GM21360 (cell line): ENCODE measurements at regions not wholly inside any gene's neighbourhood (a gene's known extent, or its start where the extent isn't known, plus 50 kb on each side); places are given as distances from the start of the nearest gene placed in this dataset.

ENCODE experiments used
- ATAC-seq: cut with Tn5 transposase; IDR thresholded peaks from one replicate; pipeline ENCODE4 v1.9.1; 2021; ENCODE audit warnings: mild to moderate bottlenecking, moderate library complexity; ENCODE audit not compliant: unreplicated experiment

GRCh38 chr16:26189536-26189935 lies 497.8 kb downstream of the HS3ST4 start:
- ATAC-seq = no peak

GRCh38 chr16:26194526-26194925 lies 502.8 kb downstream of the HS3ST4 start:
- ATAC-seq = no peak

DNA sequence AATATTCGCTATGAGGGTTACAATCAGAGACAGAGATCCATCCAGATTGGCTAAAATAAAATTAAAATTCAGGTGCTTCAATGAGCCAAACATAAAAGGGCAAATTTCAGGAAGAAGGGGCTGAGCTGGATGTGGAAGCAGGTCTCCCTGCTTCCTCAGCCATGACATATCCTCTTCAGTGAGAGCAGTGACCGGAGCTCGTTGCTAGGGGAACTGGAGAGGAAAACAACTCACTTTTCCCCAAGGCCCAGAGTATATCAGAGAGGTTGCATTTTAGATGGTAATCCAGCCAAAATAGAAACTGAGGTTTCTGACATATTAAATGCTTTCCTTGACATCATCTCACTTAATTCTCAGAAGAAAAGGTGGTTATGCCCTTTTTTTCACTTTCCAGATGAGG lies 503.5 kb downstream of the HS3ST4 start:
- no peak for ATAC-seq

- ATAC-seq = no peak
Measured at GRCh38 chr16:26196310-26196709, 504.6 kb downstream of the HS3ST4 start.

- no peak for ATAC-seq
Measured at GRCh38 chr16:26196802-26197201, 505.0 kb downstream of the HS3ST4 start.

DNA sequence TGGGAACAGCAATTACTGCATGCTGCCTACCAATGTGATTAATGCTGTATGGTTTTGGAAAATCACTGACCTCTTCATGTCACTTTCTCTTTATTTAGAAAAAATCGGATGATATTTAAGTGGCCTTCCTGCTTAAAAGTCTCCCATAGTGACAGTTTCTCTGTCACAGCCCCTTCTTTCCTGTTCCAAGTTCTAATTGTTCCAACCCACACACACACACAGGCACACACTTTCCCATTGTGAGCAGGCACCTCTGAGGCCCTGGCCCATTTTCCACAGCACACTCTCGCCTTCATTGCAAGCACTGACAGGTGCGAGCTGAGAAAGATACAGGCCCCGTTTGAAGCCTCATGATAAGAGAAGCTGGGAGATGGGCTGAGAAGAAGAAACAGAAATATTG lies 505.9 kb downstream of the HS3ST4 start:
- ATAC-seq = no peak

GRCh38 chr16:26198221-26198620 lies 506.5 kb downstream of the HS3ST4 start:
- ATAC-seq = no peak

- no peak for ATAC-seq
Measured at GRCh38 chr16:26204138-26204537, 512.4 kb downstream of the HS3ST4 start.

DNA sequence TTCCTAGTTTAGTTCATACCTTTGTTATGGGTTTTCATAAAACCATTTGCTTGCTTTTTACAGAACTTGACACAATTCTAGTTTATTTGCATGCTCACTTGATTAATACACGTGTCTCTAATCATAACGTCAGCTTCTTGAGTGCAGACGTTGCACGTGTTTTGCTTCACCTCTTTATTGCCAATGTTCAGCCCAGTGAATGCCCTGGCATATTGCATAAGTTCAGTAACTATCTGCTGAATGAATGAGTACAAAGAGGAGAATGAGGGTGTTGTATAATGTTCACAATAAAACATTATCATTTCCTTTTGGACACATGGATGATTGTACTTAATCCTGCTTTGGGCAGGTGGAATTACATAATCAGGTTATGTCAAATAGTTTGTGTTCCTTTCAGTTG lies 519.8 kb downstream of the HS3ST4 start:
- ATAC-seq = no peak

GRCh38 chr16:26212599-26212998 lies 520.8 kb downstream of the HS3ST4 start:
- no peak for ATAC-seq

DNA sequence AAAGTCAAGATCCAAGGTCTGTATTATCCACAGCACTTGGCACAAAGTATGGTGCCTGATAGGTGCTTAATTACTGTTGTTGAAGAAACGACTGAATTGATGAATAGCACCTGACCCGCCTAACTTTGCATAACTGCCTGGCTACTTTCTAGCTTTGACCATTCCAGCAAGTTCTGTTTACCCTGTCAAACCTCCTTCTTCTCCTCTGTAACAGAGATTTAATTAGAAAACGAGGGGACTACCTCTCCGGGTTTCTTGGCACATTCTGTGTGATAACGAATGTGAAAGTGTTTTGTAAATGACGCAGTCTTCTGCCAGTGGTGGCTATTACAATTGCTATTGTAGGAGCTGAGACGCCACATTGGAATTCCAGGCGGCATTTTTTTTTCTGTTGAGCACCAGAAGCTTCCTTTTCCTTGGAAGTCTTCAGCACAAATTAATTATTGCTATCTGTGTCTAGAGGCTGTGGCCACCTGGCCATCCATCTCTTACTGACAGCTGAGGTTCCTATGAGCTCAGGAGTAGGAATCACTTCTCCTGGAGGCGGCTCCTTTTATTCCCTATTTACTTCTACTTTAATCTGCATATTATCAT lies 522.9 kb downstream of the HS3ST4 start:
- no peak for ATAC-seq

DNA sequence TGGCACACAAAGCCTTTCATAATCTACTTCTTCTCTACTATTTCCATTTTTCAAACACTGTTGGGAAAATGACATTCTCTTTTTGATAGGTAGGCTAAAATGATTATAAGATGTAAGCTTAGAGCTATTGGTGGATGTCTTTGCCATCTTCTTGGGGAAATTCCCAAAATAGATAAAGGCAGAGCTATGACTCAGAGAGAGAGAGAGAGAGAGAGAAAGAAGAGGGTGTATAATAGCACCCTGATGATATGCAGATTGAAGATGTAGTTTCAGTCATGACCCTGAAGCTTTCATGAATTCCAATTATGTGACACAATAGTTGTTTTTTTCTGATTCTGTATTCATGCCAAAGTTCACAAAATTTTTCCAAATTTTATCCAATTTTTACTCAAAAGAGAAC lies 529.1 kb downstream of the HS3ST4 start:
- no peak for ATAC-seq

DNA sequence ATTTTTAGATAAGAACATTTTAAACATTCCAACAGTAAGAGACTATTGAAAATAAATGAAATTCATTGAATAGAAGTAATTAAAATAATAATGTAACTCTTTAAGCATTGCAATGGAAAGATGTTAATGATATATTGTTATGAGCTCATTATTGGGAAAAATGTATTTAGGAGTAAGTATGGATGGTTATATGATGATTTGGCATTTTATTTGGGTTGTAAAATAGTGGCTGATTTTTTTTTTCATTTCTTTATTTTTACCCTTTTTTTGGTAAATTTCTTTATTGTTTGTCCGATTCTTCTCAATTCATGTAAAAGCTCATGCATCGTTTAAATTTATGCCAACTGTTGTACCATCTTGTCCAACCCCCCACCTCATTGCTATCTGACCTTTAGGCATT lies 539.9 kb downstream of the HS3ST4 start:
- no peak for ATAC-seq

DNA sequence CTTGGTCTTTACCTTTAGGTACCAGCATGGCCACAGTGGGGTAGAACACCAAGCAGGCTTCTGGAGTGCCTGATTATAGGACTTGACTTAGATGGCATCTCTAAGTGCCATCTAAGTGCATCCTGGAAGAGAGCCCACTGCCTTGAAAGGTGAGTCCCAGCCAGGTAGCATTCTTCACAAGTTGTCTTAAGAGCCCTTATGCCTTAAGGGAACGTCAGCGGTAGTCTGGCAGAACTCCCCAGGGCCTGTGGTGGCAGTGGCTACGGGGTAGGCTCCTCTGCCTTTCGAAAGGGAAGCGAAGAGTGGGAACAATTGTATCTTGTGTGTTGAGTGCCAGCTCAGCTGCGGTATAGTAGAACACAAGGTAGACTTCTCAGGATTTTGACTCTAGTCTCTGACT lies 549.0 kb downstream of the HS3ST4 start:
- ATAC-seq = no peak

- ATAC-seq = no peak
Measured at GRCh38 chr16:26247063-26247462, 555.3 kb downstream of the HS3ST4 start.

DNA sequence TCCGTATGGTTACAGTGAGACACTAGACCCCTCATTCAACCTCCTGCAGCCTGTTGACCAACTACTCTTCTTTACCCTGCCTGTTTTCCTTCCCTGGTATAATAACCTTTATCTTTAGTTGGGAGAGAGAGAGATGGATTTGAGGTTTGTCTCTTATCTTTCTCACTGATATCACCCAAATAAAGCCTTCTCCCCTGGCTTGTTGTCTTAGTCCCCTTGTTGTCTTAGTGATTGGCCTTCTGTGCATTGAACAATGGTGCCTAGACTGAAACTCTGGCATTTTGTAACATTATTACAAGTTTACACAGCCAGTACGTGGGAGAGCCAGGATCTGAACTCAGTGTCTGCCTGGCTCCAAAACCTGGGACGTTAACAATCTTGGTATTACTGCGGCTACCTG lies 560.8 kb downstream of the HS3ST4 start:
- no peak for ATAC-seq

DNA sequence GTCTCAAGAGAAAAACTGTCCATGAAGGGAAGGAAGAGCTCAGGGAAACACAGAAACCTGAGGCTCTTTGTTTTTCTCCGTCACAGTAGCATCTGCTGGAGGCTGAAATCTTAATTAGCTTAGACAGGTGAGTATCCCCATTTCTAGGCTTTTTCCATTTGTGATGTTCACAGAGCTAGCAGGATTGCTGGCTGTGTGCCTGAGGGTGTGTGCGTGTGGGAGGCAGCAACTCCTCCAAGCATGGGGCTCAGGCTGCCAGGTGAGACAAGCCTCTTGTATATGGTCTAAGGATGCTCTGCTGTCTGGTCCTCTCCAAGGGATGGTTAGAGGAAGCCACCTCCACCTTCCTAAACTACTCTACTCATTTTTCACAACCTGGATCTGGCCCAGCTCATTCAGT lies 569.9 kb downstream of the HS3ST4 start:
- no peak for ATAC-seq

DNA sequence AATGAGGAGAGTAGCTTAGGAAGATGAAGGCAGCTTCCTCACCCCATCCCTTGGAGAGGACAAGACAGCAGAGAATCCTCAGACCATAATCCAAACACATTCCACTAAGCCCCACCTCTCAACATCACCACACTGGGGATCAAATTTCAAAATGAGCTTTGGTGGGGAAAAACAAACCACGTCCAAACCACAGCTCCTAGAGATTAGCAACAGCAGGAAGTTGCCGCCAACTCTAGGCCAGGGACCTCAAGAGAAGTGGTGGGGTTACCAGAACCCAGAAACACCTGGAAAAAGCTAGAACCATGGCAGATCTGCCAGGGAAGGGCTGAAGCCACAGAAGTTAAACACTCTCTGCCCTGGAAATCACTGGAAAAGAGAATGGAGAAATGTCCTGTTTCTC lies 571.6 kb downstream of the HS3ST4 start:
- no peak for ATAC-seq

DNA sequence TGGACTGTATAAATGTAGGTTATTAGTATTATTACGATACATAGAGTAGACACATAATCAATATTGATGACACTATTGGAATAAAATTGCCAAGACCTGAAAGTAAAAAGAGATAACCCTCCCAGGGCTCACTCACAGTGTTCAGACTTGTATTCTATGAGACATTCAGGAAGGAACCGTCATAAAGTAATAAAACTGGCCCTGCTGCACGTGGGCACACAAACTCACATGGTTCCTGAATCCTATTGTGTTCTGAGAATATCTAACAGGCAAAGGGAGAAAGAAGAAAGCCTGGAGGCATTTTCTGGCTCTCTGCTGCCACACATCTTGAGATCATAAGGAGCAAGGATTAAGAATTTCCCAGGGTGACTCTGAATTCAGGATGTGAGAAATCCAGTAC lies 575.9 kb downstream of the HS3ST4 start:
- no peak for ATAC-seq

DNA sequence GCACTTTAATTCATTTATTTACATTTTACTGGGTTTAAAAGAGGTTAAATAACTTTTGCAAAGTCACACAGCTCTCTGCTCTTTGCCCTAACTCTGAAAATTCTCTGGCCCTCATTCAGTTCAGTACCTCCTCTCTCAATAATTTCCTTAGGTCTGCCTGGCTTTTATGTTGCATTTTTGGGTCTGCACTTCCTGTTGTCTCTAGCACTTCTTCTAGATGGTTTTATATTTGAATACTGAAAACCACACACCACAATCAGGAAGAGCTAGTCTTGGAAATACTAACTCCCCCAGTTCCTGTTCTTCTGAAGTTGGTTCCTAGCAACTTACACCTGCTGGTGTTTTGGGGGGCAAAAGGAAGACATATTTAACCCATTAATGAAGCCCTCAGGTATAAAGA lies 577.9 kb downstream of the HS3ST4 start:
- no peak for ATAC-seq

DNA sequence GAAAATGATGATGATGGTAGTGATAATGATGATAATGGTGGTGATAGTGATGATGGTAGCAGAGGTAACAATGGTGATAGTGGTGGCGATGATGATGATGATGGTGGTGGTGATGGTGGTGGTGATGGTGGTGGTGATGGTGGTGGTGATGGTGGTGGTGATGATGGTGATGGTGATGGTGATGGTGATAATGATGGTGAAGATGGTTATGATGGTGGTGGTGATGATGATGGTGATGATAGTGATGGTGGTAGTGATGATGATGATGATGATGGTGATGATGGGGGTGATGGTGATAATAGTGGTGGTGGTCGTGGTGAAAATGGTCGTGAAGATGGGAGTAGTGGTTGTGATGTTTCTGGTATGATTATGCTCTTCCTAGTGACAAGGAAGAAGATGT lies 581.8 kb downstream of the HS3ST4 start:
- ATAC-seq = no peak

- no peak for ATAC-seq
Measured at GRCh38 chr16:26275021-26275590, 583.3 kb downstream of the HS3ST4 start.

DNA sequence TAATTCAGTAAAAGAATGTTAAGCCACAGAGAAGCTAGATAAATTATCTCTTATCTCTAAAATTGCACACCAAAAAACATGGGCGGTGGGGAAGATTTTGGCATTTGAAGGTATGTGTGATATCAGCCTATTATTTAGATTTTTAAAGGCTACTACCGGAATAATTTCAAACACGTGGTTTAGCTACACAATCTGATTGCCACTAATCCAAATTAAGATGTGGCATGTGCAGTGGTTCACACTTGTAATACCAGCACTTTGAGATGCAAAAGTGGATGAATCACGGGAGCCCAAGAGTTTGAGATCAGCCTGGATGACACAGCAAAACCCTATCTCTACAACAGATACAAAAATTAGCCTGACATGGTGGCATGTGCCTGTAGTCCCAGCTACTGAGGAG lies 584.5 kb downstream of the HS3ST4 start:
- no peak for ATAC-seq
